ENCODE measurements at regions not wholly inside any gene's neighbourhood (a gene's known extent, or its start where the extent isn't known, plus 50 kb on each side); places are given as distances from the start of the nearest gene placed in this dataset.

DNA sequence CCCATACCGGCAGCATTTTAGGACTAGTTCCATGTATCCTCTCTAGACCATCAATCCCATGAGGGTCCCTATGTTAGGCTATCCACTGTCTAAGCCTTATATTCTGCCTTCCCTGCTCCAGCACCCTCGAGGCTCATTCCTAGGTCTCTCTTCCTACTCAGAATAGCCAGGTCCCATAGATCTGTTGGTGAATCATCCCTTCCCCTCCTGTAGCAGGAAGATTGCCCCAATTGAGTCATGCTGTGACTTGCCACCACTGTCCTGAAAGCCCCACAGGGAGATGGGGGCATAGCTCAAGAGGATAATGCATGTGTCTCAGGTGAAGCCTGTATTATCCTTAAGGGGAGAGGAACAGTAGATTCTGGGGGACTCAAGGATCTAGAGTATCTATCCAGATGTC is 143.1 kb upstream of the MOCS1 start:
- TF ChIP-seq POLR2A (IDR thresholded peaks at IDR 0.05), result no peak
- TF ChIP-seq, protein P1, sequence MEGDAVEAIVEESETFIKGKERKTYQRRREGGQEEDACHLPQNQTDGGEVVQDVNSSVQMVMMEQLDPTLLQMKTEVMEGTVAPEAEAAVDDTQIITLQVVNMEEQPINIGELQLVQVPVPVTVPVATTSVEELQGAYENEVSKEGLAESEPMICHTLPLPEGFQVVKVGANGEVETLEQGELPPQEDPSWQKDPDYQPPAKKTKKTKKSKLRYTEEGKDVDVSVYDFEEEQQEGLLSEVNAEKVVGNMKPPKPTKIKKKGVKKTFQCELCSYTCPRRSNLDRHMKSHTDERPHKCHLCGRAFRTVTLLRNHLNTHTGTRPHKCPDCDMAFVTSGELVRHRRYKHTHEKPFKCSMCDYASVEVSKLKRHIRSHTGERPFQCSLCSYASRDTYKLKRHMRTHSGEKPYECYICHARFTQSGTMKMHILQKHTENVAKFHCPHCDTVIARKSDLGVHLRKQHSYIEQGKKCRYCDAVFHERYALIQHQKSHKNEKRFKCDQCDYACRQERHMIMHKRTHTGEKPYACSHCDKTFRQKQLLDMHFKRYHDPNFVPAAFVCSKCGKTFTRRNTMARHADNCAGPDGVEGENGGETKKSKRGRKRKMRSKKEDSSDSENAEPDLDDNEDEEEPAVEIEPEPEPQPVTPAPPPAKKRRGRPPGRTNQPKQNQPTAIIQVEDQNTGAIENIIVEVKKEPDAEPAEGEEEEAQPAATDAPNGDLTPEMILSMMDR (IDR thresholded peaks at IDR 0.05), result no peak
